OCI-LY1 (cell line): ENCODE measurements at regions not wholly inside any gene's neighbourhood (a gene's known extent, or its start where the extent isn't known, plus 50 kb on each side); places are given as distances from the start of the nearest gene placed in this dataset.

Experiments
- CTCF ChIP-seq: fragments of 200-600 bp; sonication (generic), shearing (Covaris generic); IDR thresholded peaks from 2 replicates; pipeline ENCODE4 v1.5.1; 2017; ENCODE audit warnings: mild to moderate bottlenecking, antibody characterized with exemption, low read length, moderate library complexity, mixed read lengths
- EZH2 ChIP-seq: fragments of 200-600 bp; sonication (generic), shearing (Covaris generic); IDR thresholded peaks from 2 replicates; pipeline ENCODE4 v1.8.0; 2017; ENCODE audit warnings: borderline replicate concordance, mixed run types, mild to moderate bottlenecking, antibody characterized with exemption, low read length, moderate library complexity, mixed read lengths

- TF ChIP-seq CTCF: no peak
- no peak for TF ChIP-seq EZH2
These were observed 222.5 kb upstream of the RTL1 start for GRCh38 chr14:101125719-101126651.
